HG03558 (cell line): ENCODE measurements at regions not wholly inside any gene's neighbourhood (a gene's known extent, or its start where the extent isn't known, plus 50 kb on each side); places are given as distances from the start of the nearest gene placed in this dataset.

Experiments used
- ATAC-seq: cut with Tn5 transposase; IDR thresholded peaks from one replicate; pipeline ENCODE4 v1.9.1; 2021; ENCODE audit warnings: moderate number of reproducible peaks; ENCODE audit not compliant: unreplicated experiment; ENCODE audit errors: extremely low read depth

DNA sequence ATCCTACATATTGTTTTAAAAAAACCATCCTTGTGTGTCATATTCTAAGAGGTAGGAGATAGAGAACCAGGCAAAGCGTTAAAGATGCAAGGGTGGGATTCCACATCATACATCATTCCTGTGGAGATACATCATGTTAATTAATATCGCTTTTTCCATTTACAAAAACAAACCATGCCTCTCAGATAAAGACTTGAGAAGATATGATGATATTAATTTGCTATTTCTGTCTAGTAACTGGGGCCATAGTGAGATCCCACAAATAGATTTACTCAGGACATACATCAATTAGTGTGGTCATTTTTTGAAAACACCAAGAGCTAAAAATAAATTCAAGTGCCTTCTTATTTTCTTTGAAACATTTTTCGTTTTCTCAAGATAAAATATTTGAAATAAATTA, 165.4 kb upstream of the TARS1 start:
- ATAC-seq, result no peak

DNA sequence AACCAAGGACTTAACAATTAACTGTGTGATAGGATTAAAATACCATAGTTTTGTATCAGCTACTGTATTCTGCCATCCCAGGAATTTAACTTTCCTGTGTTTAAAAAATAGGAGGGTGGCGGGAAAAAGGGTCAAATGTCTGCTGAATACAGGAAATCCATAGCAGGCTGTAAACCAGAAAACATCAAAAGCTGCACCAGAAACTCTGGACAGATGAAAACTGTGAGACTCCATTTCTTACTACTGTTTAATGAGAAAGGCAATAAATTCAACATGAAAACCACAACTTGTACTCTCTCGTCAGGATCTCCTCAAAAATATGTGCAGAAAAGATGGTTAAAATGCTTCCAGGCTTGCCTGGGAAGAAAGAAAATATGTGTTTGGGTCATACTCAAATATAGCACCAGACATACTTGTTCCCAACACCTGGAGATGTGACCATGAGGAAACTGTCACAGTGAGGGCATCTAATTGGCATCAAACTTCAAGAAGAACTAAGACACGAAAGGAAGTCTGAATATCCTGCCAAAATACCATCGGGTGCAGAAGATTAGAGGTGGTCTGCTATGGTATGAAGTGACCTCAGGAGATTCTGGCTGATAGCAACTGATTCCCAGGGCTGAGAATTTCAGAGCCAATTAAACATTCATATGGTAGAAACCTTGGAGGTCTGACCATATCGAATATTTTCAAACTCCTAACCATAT, 164.7 kb upstream of the TARS1 start:
- no peak for ATAC-seq

DNA sequence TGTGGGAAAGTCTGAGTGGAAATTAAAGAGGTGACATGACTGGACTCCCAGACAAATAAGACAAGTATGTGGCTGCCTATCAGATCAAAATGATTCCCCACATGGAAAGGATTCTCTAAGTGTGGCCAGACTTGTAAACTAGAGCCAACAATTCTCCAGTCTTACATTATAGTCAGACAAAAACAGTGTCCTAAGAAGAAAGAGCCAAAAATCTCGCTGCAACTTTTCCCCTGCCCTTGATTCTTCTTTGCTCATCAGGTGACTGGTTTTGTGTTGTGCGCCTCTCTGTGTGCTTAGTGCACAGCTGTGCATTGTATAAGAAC, 164.2 kb upstream of the TARS1 start:
- no peak for ATAC-seq

DNA sequence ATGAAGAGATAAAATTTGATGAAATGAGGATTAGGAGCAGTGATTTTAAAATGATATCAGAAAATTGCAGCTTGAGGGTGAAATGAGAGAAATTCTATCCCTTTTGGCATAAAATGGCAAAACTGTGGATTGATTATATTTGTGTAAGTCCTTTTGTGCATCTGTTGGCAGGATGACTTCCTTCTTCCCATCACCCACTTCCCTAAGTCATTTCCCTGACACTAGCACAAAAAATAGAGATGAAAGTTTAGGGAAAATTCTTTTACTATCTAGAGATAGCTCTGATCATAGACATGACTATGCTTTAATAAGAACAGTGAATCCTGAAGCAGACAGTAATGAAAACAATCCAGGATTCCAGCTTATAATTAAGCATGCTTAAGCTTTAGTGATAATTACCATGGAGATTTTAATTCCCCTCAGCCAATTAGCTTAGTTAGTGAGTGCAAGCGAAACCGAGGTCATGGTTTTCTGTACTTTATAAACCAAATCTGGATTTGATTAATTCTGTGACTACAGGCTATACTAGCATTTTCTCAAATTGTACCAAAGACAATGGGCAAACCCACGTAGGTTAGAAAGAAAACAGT, 163.6 kb upstream of the TARS1 start:
- ATAC-seq, result no peak

DNA sequence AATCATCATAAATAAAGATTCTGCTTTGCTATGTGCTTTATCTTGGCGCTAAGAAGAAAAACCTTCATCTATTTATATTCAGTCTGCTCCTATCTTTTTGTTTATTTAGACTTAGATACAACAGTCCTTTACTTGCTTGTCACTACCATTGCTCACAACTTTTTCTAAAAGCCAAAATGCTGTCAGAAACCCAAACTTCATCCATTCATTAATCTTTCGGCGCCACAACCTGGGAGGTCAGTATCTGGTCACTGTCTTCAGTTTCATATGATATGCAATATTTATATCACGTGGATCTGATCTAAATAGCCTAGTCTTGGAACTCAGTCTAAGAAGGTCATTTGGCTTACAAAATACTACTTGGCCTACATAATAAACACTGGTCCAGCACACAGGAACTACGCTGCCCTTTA, 159.3 kb upstream of the TARS1 start:
- ATAC-seq, result no peak

DNA sequence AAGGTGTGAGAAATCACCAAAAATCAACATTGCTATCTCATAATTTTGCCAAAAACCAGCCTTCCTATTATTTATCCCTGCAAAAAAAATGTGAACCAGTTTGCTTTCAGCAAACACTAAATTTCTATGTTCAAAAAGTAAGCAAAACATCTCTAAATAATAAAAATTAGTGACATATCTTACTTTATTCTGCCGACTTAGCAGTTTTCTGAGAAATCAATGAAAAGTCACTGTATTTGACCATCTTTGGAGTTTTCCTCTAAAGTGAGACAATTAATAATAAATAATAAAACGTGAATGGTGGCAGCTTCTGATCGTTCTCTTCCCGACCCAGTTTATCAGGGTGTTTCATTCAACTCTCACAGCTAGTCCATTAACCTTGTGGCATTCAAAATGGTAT, 158.6 kb upstream of the TARS1 start:
- ATAC-seq, result no peak

DNA sequence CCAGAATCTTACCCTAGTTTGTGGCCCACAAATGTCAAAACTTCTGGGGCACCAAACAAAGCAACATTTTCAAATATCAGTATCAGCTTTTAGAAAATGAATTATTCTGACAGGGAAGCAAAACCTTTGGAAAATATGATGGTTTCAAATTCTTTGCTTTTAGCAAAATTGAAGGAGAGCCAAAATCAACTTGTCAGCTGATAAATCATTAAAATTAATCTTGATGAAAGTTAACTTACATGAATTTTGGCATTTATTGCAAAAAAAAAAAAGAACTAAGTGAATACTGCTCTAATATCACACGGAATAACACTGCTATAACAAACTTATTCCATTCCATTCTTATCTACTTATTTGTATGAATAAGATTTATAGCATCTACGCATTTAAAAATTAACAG, 158.1 kb upstream of the TARS1 start:
- no peak for ATAC-seq

DNA sequence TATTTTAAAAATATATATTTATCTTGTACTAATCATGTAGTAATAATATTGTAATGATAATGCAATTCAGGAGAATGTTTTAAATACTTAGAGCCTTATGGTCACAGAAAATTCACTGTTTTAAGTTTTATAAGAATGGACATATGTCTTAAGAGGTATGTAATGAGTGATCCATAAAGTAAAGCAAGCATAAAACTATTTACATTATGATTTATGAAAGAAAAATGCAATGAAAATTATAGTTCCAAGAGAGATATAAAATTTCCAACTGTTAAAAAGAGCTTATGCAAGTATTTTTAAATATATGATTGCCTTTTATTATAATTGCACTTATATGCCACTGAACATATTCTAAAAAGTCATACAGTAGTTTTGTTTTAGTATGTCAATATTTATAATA, 157.5 kb upstream of the TARS1 start:
- no peak for ATAC-seq

DNA sequence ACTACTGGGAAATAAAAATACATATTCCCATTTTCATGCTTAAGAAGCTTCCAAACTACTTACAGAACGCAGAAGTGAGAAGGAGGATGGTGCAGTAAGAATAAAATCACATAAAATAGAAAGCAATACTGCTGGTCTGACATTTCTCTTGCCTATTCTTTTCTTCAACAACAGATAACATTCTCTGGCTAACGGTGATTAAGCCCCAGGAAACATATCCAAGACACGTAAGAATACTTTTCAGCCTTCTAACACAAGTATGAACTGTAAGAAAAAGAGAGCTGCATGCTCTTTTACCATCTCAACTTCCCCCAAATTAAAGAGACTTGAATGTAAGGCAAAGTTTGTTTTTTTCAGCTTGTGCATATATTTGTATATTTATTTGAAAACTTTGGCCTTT, 156.1 kb upstream of the TARS1 start:
- ATAC-seq, result no peak

DNA sequence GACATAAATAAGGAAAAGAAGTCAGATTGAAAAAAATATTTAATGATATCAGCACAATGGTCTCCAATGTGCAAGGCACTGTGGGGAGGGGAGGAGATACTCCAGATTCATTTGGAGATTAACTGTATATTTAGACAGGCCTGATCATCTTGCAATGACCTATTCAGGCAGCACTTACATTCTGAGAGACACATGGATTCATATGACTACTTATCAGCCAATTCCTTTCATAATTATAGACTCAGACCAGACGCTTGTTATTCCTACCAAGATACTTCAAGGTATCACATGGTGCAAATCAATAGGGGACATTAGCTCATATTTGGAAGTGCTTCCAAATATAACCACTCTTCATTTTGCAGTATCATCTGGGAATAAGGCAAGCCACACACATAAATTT, 153.5 kb upstream of the TARS1 start:
- ATAC-seq, result no peak

DNA sequence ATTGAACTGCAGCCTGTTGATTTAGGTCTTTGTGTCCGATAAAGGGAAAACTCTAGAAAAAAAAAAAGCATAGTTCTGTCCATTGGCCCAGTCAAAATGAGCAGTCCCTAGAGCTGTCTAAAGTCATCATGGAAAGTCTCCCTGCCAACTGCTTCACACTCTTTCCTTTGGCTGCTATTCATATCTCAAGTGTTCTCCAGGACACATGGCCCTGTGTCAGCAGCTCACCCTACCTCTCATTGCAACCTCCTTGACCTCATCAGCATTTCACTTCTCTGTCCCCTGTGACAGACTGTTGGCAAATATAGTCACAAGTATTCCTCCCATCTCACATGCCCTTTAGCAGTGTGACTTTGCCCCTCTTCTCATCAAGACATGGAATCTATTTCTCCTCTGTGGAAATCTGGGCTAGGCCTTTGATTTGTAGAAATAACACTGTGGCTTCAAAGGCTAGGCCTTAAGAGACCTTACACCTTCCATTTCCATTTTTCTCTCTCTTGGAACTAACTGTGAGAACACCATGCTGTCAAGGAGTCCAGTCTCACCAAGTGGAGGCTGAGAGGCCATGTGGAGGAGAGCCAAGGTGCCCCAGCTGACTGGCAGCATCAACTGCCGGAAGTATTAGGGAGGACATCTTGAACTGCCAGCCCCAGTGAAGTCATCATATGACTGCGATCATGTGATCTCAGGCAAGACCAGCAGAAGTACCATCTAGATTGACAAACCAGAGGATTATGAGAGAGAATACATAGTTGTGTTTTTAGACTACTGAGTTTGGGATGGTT, 149.4 kb upstream of the TARS1 start:
- no peak for ATAC-seq

DNA sequence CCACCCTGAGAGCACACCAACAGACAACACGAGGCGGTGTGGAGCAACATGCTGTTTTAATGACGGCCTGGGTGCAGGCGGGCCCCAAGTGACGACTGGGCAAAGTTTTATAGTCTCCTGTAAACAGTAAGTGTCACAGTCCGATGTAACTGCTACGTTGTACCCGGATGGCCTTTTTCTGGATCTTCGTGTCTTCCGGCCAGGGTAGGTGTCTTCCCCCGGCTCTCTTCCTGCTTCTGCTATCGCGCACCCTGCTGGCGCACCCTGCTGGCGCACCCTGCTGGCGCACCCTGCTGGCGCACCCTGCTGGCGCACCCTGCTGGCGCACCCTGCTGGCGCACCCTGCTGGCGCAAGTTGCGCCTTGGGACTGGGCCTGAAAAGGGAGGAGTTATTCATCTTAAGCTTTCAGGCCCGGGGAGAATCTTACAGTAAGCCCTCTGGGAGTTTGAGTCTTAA, 143.0 kb upstream of the TARS1 start:
- ATAC-seq, result no peak

DNA sequence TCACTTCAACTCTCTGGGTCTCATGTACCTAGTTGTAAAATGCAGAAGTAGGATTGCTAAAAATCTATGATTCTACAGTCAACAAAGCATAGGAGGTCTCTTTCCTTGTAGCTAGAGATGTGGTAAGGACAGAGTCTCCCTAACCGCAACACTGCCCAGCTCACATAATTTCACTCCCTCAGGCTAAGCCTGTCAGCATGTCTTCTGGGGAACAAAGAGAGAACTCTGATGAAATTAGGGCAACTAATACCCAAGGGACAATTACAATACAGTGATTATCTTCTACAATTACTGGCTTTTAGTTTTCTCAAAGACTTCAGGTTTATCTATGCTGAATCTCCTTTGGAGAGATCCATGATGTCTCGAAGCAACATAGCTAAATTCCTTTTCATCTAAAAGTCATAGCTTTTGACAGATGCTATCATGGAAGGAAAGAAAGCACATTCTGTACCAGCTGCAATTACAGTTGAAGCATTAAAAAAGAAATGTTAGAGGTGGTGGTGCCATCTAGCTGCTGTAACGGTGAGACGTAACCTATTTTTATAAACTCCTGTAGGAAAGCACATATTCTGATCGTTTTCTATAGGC, 141.1 kb upstream of the TARS1 start:
- ATAC-seq, result peak; percentile 17

DNA sequence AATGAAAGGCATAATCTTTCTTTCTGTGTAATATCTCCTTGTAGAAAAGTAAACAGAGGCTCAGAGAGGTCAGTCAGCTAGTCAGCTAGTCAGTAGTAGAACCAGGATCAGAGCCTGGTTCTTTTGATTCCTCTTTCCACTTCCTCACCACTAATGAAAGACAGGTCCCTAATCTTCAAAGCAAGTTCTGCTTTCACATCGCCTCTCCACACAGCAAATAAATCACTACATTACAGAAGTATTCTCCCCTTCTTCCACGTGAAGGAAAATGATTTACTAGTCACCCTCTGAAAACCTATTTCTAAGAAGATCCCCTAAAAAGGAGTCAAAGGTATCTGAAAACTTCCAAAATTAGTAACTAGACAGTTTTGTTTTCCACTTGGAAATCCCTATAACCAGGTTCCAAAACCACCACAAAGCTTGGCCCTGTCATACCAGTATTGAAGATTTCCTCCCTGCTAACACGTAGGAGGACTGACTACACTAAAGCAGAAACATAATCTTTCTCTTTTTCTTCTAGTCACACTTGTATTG, 140.5 kb upstream of the TARS1 start:
- ATAC-seq, result peak; percentile 49

DNA sequence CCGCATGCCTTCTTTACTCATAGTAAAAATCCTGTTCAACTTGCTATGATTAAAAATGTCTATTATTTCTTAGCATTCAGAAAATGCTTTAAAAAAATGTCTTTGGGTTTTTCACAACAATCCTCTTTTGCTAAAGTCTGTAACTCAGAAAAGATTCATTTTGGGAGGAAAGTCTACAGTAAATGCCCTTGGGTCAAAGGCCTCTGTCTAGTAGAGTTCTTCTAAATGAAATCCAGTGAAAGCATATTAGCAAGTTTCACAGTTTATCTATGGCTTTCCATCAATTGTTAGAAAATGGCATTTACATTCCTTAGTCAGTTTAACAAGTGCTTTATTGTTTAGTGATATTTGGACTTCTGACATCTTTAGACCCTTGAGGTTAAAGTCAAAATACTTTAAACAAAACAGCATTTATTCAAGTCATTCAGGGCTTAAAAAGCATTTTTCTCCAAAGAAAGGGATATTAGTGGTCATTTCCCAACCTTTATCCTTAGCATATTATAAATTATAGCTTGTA, 137.1 kb upstream of the TARS1 start:
- no peak for ATAC-seq

DNA sequence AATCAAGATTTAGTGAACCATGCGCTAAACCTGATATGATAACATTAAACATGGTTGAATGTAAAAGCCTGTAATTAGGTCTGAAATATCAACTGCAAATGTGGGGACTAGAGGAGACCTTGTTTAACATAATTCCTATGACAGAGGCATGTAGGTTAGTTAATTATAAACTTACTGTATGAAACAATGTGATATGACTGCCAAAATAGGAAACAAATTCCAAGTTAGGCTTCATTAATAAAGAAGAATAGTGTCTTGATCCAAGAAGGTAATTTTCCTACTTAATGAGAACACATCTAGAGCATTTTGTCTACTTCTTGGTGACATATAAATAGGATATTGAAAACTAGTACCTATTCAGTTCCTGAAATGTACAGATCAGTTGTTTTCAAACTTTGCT, 136.2 kb upstream of the TARS1 start:
- ATAC-seq, result no peak

DNA sequence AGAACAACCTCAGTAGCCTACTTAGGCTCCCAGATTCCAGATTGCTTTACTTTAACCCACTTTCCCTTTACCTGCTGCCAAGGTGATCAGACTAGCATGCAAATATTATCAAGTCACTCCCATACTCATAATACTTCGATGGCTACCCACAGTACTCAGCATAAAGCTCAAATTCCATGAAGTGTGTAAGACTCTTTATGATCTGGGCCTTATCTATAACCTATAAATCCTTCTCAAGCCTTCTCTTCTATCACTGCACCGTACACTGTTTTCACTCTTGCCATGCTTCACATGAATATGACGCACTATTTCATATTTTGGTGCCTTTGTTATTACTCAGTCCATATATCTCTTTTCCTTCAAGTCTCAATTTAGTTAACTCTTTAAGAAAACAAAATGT, 135.2 kb upstream of the TARS1 start:
- no peak for ATAC-seq

DNA sequence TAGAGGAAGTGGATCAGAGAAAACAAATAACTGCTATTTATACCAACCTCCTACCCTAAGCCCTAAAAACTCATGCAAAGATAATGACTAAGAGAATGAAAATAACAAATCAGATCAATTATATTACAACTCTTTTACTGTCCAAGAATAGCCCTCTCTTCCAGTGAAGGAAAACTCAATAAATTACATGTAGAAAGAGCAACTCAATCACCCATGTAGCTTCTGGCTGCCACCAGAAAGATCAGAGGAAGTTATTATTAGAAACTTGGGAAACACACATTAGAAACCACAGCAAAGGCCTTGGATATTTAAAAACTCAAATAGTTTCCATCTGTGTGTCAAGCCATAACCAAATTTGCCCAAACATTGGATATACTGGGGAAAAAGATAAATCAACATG, 134.0 kb upstream of the TARS1 start:
- ATAC-seq, result no peak

DNA sequence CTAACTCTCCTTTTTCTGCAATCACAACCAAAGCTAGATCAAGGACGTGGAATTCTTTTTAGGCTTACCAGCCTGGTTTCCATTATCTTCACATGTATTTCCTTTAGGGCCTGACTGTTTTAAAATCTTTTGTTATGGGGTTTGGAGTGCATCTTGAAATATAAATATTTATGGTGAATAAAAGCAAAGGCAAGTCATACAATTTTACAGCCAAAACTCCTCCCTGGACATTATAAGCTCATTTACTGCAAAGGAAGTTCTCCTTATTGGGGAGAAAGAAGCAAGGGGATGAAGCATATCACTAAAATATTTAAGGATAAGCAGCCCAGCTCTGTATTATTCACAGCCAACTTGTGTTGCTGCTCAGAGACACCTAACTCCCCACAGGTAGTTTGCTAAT, 132.2 kb upstream of the TARS1 start:
- ATAC-seq, result no peak

DNA sequence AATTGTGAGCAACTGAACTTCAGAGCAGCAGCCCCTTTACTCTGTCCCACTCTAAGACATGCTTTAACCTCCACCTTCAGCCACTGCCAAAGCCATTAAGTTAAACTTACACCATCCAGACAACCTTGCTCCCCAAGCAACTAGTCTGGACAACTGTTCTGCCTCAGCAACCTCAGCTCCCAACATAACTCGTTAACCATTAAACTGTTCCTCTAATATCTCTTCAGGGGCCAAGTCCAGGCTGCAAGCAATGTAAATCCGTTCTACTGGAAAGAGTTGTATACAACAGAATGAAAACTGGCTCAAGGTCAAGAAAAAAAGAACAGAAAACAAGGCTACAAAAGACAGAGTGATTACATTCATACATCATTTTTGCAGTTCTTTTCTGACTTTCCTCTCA, 131.7 kb upstream of the TARS1 start:
- no peak for ATAC-seq
